HG03354 (cell line): ENCODE measurements at regions not wholly inside any gene's neighbourhood (a gene's known extent, or its start where the extent isn't known, plus 50 kb on each side); places are given as distances from the start of the nearest gene placed in this dataset.
"Not testable (repeated sequence)": the region's sequence is repeated elsewhere in the genome, so short reads cannot be mapped to it uniquely, and the experiment has no call there.

Source experiments
- ATAC-seq: cut with Tn5 transposase; IDR thresholded peaks from one replicate; pipeline ENCODE4 v1.9.1; 2021; ENCODE audit warnings: mild to moderate bottlenecking; ENCODE audit not compliant: unreplicated experiment, poor library complexity, severe bottlenecking

- ATAC-seq, result no peak
Measured at GRCh38 chr2:78115291-78115690, 593.1 kb upstream of the LRRTM4 start.

- ATAC-seq, result no peak
Measured at GRCh38 chr2:78118037-78118436, 595.9 kb upstream of the LRRTM4 start.

- no peak for ATAC-seq
Measured at GRCh38 chr2:78120275-78120674, 598.1 kb upstream of the LRRTM4 start.

GRCh38 chr2:78125042-78125441 lies 602.9 kb upstream of the LRRTM4 start:
- ATAC-seq, result no peak

- ATAC-seq, result no peak
Measured at GRCh38 chr2:78127424-78127823, 605.2 kb upstream of the LRRTM4 start.

GRCh38 chr2:78132391-78133370 lies 610.5 kb upstream of the LRRTM4 start:
- ATAC-seq, result no peak

- ATAC-seq, result no peak
Measured at GRCh38 chr2:78145395-78145996, 623.3 kb upstream of the LRRTM4 start.

- no peak for ATAC-seq
Measured at GRCh38 chr2:78145997-78146722, 624.0 kb upstream of the LRRTM4 start.

GRCh38 chr2:78147466-78147865 lies 625.3 kb upstream of the LRRTM4 start:
- no peak for ATAC-seq

GRCh38 chr2:78154586-78154985 lies 632.4 kb upstream of the LRRTM4 start:
- ATAC-seq, result no peak

GRCh38 chr2:78162202-78162601 lies 640.0 kb upstream of the LRRTM4 start:
- no peak for ATAC-seq

- ATAC-seq, result not testable (repeated sequence)
Measured at GRCh38 chr2:78172157-78172556, 650.0 kb upstream of the LRRTM4 start.

GRCh38 chr2:78175645-78176044 lies 653.5 kb upstream of the LRRTM4 start:
- no peak for ATAC-seq

- no peak for ATAC-seq
Measured at GRCh38 chr2:78201064-78201575, 678.9 kb upstream of the LRRTM4 start.

GRCh38 chr2:78202366-78202765 lies 680.2 kb upstream of the LRRTM4 start:
- no peak for ATAC-seq

- no peak for ATAC-seq
Measured at GRCh38 chr2:78202986-78203670, 681.0 kb upstream of the LRRTM4 start.

- ATAC-seq, result no peak
Measured at GRCh38 chr2:78218066-78218465, 695.9 kb upstream of the LRRTM4 start.

- no peak for ATAC-seq
Measured at GRCh38 chr2:78237704-78238103, 715.5 kb upstream of the LRRTM4 start.

GRCh38 chr2:78245394-78246135 lies 723.4 kb upstream of the LRRTM4 start:
- no peak for ATAC-seq
